ENCODE measurements at regions not wholly inside any gene's neighbourhood (a gene's known extent, or its start where the extent isn't known, plus 50 kb on each side); places are given as distances from the start of the nearest gene placed in this dataset.

GRCh38 chr7:80333040-80333439 is 178.8 kb downstream of the GNAT3 start:
- no peaks in the 10 kb centered on the region for H4K20me1 ChIP-seq (ENCODE audit: insufficient read depth, low read length)
- intact Hi-C loops (cut with micrococcal nuclease): no loop called here
- no peaks in the 10 kb centered on the region for H3K4me1 Mint-ChIP-seq
- no peak overlapping the region for H3K27ac ChIP-seq (ENCODE audit: low read depth in 1 of 2, low read length in 2 of 2)
- H3K27me3 ChIP-seq (ENCODE audit: control insufficient read depth in 2 of 2, insufficient read depth in 2 of 2, low read length in 2 of 2): no peaks in the 10 kb centered on the region
- H3K9me3 Mint-ChIP-seq: peaks cover 0 to 6% (median 0%) of the 10 kb centered on the region in 7 donors
- no peak overlapping the region for H3K27ac Mint-ChIP-seq
- no peak for TF ChIP-seq CTCF (IDR thresholded peaks at IDR 0.05)
- H3K4me2 ChIP-seq (replicated peaks; ENCODE audit: extremely low read depth, low read length, poor library complexity, severe bottlenecking): no peak overlapping the region
- H3K36me3 Mint-ChIP-seq: no peaks in the 10 kb centered on the region
- H3K9me3 ChIP-seq (replicated peaks in 1 of 2; ENCODE audit: control insufficient read depth in 1 of 2, insufficient read depth in 1 of 2, low read length in 2 of 2): no peaks in the 10 kb centered on the region
- H3K4me1 ChIP-seq (ENCODE audit: control insufficient read depth in 1 of 2, insufficient read depth in 2 of 2, low read length in 2 of 2): no peaks in the 10 kb centered on the region
- WGBS (ENCODE audit: insufficient coverage): no CpG with 5 or more reads among the region's 1 CpG
- H3K4me3 ChIP-seq (replicated peaks in 1 of 3; ENCODE audit: low read depth in 2 of 3, low read length in 3 of 3): no peak overlapping the region
- no peak overlapping the region for H3K9ac ChIP-seq (ENCODE audit: insufficient read depth, low read length, poor library complexity, severe bottlenecking)
- H3K4me3 Mint-ChIP-seq: no peak overlapping the region
- no peak for DNase-seq
- H3K27me3 Mint-ChIP-seq (ENCODE audit: low read depth in 3 of 3): no peaks in the 10 kb centered on the region
- H2AFZ ChIP-seq (ENCODE audit: insufficient read depth, low read depth, low read length, poor library complexity, severe bottlenecking): no peak overlapping the region
- H3K79me2 ChIP-seq (ENCODE audit: insufficient read depth, low read length): no peaks in the 10 kb centered on the region
- H3K36me3 ChIP-seq (replicated peaks in 1 of 2; ENCODE audit: control insufficient read depth in 1 of 2, insufficient read depth in 2 of 2, low read length in 2 of 2): no peaks in the 10 kb centered on the region

GRCh38 chr7:80330434-80330833 is 181.4 kb downstream of the GNAT3 start:
- intact Hi-C loops (cut with micrococcal nuclease): no loop called here
- no peak overlapping the region for H2AFZ ChIP-seq (ENCODE audit: insufficient read depth, low read depth, low read length, poor library complexity, severe bottlenecking)
- no peak for DNase-seq
- no peaks in the 10 kb centered on the region for H3K4me1 ChIP-seq (ENCODE audit: control insufficient read depth in 1 of 2, insufficient read depth in 2 of 2, low read length in 2 of 2)
- H3K79me2 ChIP-seq (ENCODE audit: insufficient read depth, low read length): no peaks in the 10 kb centered on the region
- no peak overlapping the region for H3K4me2 ChIP-seq (replicated peaks; ENCODE audit: extremely low read depth, low read length, poor library complexity, severe bottlenecking)
- H3K4me3 ChIP-seq (replicated peaks in 1 of 3; ENCODE audit: low read depth in 2 of 3, low read length in 3 of 3): no peak overlapping the region
- TF ChIP-seq CTCF (IDR thresholded peaks at IDR 0.05): no peak
- H4K20me1 ChIP-seq (ENCODE audit: insufficient read depth, low read length): no peaks in the 10 kb centered on the region
- Mint-ChIP-seq H3K4me3 (no peak overlapping the region), H3K27me3 (ENCODE audit: low read depth in 3 of 3) (peaks cover 0 to 2% (median 0%) of the 10 kb centered on the region in 3 donors), H3K36me3 (no peaks in the 10 kb centered on the region), H3K27ac (no peak overlapping the region), H3K9me3 (peaks cover 0 to 9% (median 0%) of the 10 kb centered on the region in 7 donors), H3K4me1 (no peaks in the 10 kb centered on the region)
- H3K36me3 ChIP-seq (replicated peaks in 1 of 2; ENCODE audit: control insufficient read depth in 1 of 2, insufficient read depth in 2 of 2, low read length in 2 of 2): no peaks in the 10 kb centered on the region
- H3K27ac ChIP-seq (ENCODE audit: low read depth in 1 of 2, low read length in 2 of 2): no peak overlapping the region
- H3K9me3 ChIP-seq (replicated peaks in 1 of 2; ENCODE audit: control insufficient read depth in 1 of 2, insufficient read depth in 1 of 2, low read length in 2 of 2): no peaks in the 10 kb centered on the region
- H3K27me3 ChIP-seq (ENCODE audit: control insufficient read depth in 2 of 2, insufficient read depth in 2 of 2, low read length in 2 of 2): no peaks in the 10 kb centered on the region
- H3K9ac ChIP-seq (ENCODE audit: insufficient read depth, low read length, poor library complexity, severe bottlenecking): no peak overlapping the region
